Brain microvascular endothelial cell (primary cell): ENCODE measurements at regions not wholly inside any gene's neighbourhood (a gene's known extent, or its start where the extent isn't known, plus 50 kb on each side); places are given as distances from the start of the nearest gene placed in this dataset.

Source experiments
- DNase-seq: peaks from one replicate; pipeline ENCODE4 v3.0.0-alpha.2; 2020
- H3K27ac ChIP-seq: fragments of 250-450 bp; sonication (Bioruptor Pico); 2 replicates; pipeline ENCODE4 v1.5.1; 2020; ENCODE audit warnings: mild to moderate bottlenecking, moderate library complexity
- H3K27me3 ChIP-seq: fragments of 250-450 bp; sonication (Bioruptor Pico); replicated peaks from 2 replicates; pipeline ENCODE4 v1.5.1; 2020; ENCODE audit warnings: mild to moderate bottlenecking
- H3K36me3 ChIP-seq: fragments of 250-450 bp; sonication (Bioruptor Pico); replicated peaks from 2 replicates; pipeline ENCODE4 v1.5.1; 2020; ENCODE audit warnings: mild to moderate bottlenecking
- H3K4me3 ChIP-seq: 2 replicates; pipeline ENCODE4 v1.5.1; 2011; ENCODE audit warnings: low read depth, mild to moderate bottlenecking, control low read depth, low read length, moderate library complexity
- CTCF ChIP-seq: IDR thresholded peaks from 2 replicates; pipeline ENCODE4 v1.5.1; 2011; ENCODE audit warnings: low read depth, mild to moderate bottlenecking, moderate library complexity, low read length, control low read depth, inconsistent platforms; ENCODE audit errors: missing control alignments
- in situ Hi-C: cut with HindIII; loops from 2 replicates; pipeline ENCODE4 v1.10.0; 2017; ENCODE audit warnings: low sequenced_read_pairs, low pct_ligation_motif_present

- in situ Hi-C loops, result no loop called here
Measured at GRCh38 chr4:63799166-63799565, 610.1 kb downstream of the TECRL start.

DNA sequence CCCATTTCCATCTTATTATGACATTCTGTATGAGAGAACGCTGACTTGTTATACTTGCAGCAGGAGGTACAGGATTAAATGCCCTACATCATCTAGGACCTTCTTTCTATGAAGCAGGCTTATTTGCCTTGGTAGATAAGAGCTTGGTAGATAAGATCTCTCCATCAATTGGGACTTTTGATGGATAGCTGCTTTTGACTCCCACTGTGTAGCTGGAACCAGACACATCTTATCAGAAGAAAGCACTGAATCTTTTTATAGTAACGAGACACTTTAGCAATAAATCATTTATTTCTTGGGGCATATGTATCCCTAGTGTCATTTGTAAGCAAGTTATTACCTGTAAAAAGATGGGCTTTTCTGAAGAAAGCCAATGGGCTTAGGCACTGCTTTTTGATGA is 613.9 kb downstream of the TECRL start:
- Histone ChIP-seq H3K27ac (no peak overlapping the region), H3K4me3 (no peak overlapping the region), H3K36me3 (no peaks in the 10 kb centered on the region), H3K27me3 (no peaks in the 10 kb centered on the region)
- DNase-seq, result no peak
- in situ Hi-C loops, result no loop called here
- TF ChIP-seq CTCF, result no peak

More at GRCh38 chr4:63799166-63799565, 610.1 kb downstream of the TECRL start:
- no peak for TF ChIP-seq CTCF
- Histone ChIP-seq H3K36me3 (no peaks in the 10 kb centered on the region), H3K4me3 (no peak overlapping the region), H3K27me3 (no peaks in the 10 kb centered on the region), H3K27ac (no peak overlapping the region)
- DNase-seq, result no peak

GRCh38 chr4:63790377-63790776 is 618.9 kb downstream of the TECRL start:
- Histone ChIP-seq H3K36me3 (no peaks in the 10 kb centered on the region), H3K4me3 (no peak overlapping the region), H3K27me3 (no peaks in the 10 kb centered on the region), H3K27ac (no peak overlapping the region)
- in situ Hi-C loops, result no loop called here
- no peak for DNase-seq
- TF ChIP-seq CTCF, result no peak

DNA sequence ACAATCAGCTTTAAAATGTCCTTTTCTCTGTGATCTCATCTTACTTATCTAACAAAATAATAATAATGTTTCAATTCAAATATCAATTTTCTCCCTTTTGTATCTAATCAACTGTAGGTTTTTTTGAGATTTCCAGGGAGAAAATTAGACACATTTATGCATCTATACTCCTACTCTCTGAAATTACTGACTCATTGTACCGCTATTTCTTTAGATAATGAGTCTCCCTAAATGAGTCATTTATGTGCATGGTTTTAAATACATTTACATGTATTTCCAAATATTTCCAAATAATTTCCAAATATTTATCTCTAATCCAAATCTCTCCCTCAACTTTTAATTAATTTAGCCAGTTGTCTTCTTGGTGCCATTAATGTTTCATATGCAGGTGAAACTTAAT is 621.0 kb downstream of the TECRL start:
- no peak for DNase-seq
- H3K27ac ChIP-seq, result no peak overlapping the region
- H3K27me3 ChIP-seq, result no peaks in the 10 kb centered on the region
- no peak for TF ChIP-seq CTCF
- no peak overlapping the region for H3K4me3 ChIP-seq
- in situ Hi-C loops, result no loop called here
- no peaks in the 10 kb centered on the region for H3K36me3 ChIP-seq

DNA sequence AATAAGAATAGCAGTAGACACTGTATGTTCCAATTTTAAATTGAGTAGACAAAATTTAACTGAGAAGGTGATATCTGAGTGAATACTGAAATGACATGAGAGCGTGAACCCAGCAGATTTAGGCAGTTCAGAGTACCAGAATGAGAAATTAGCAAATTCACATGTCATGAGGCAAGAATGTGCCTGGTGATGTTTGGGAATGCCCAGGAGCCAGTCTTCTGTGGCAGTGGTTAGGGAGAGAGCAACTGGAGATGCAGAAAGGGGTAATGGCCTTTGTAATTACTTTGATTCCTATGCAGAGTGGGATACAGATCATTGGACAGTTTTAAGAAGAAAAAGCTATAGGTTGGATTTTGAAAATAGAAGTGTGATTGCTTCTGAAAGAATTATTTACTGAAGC is 621.9 kb downstream of the TECRL start:
- TF ChIP-seq CTCF, result no peak
- H3K36me3 ChIP-seq, result no peaks in the 10 kb centered on the region
- in situ Hi-C loops, result no loop called here
- DNase-seq, result no peak
- no peaks in the 10 kb centered on the region for H3K27me3 ChIP-seq
- H3K27ac ChIP-seq, result no peak overlapping the region
- no peak overlapping the region for H3K4me3 ChIP-seq

DNA sequence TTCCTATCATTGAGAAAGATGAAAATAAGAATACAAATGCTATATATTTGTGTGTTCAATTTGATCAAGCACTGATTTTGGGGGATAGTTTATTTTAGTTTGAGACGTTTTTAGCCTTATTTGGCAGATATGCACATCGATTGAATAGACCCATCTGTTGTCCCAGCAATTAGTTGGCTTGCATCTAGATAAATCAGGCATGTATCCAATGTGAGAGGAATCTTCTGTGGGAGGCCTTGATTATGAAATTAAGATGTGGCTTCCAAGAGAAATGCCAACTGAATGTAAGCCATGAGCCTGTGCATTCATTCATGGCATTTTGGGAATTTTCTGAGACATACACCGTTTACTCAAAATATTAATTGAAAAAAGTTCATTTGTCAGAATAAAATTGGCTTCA is 623.1 kb downstream of the TECRL start:
- DNase-seq, result no peak
- no peak overlapping the region for H3K27ac ChIP-seq
- in situ Hi-C loops, result no loop called here
- no peak overlapping the region for H3K4me3 ChIP-seq
- H3K36me3 ChIP-seq, result no peaks in the 10 kb centered on the region
- H3K27me3 ChIP-seq, result no peaks in the 10 kb centered on the region
- TF ChIP-seq CTCF, result no peak
